HL-60 (cell line): ENCODE measurements at regions not wholly inside any gene's neighbourhood (a gene's known extent, or its start where the extent isn't known, plus 50 kb on each side); places are given as distances from the start of the nearest gene placed in this dataset.

Source experiments
- CTCF ChIP-seq: IDR thresholded peaks from one replicate; pipeline ENCODE4 v1.5.1; 2011; ENCODE audit warnings: low read length, control low read depth, inconsistent platforms; ENCODE audit not compliant: insufficient read depth
- GABPA ChIP-seq: IDR thresholded peaks from 2 replicates; pipeline ENCODE4 v1.6.1; 2012; ENCODE audit warnings: low read depth
- POLR2AphosphoS5 ChIP-seq: IDR thresholded peaks from 2 replicates; pipeline ENCODE4 v1.6.1; 2012; ENCODE audit warnings: low read depth
- REST ChIP-seq: IDR thresholded peaks from 2 replicates; pipeline ENCODE4 v1.6.1; 2012; ENCODE audit warnings: low read depth; ENCODE audit not compliant: insufficient replicate concordance
- SPI1 ChIP-seq: IDR thresholded peaks from 2 replicates; pipeline ENCODE4 v1.6.1; 2012; ENCODE audit warnings: low read depth, mild to moderate bottlenecking, borderline replicate concordance

GRCh38 chr18:40653682-40654081, 1301.4 kb upstream of the PIK3C3 start:
- TF ChIP-seq CTCF = no peak
- TF ChIP-seq POLR2AphosphoS5 = no peak
- TF ChIP-seq REST = no peak
- TF ChIP-seq GABPA = no peak
- no peak for TF ChIP-seq SPI1
